Activated B cell treated with CpG ODN at 0.5 μM for 24 hours (primary cell): ENCODE measurements at regions not wholly inside any gene's neighbourhood (a gene's known extent, or its start where the extent isn't known, plus 50 kb on each side); places are given as distances from the start of the nearest gene placed in this dataset.

Source experiments
- ATAC-seq: fragments of 200-7000 bp; cut with Tn5 transposase; one replicate; pipeline ENCODE4 v1.10.0; 2021; ENCODE audit warnings: low read depth, mild to moderate bottlenecking, moderate library complexity
- CTCF ChIA-PET: fragments of 350-600 bp; sonication (Branson Sonifier 250); formaldehyde crosslinking; loops from one replicate; lab custom pipeline; 2021; ENCODE audit warnings: antibody characterized with exemption; lab: Charles Lee
- POLR2A ChIA-PET: fragments of 350-600 bp; sonication (Branson Sonifier 250); formaldehyde crosslinking; loops from one replicate; lab custom pipeline; 2021; ENCODE audit warnings: antibody characterized with exemption; lab: Charles Lee
- DNase-seq: peaks from one replicate; pipeline ENCODE4 v3.0.0; 2022
- H3K27ac Mint-ChIP-seq: one replicate; pipeline ENCODE4 v1.8.0; 2020; ENCODE audit warnings: mixed read lengths
- H3K27me3 Mint-ChIP-seq: one replicate; pipeline ENCODE4 v1.8.0; 2021; ENCODE audit warnings: mixed read lengths
- H3K36me3 Mint-ChIP-seq: one replicate; pipeline ENCODE4 v1.8.0; 2021; ENCODE audit warnings: low read depth, mixed read lengths
- H3K4me1 Mint-ChIP-seq: one replicate; pipeline ENCODE4 v1.8.0; 2021; ENCODE audit warnings: mixed read lengths
- H3K4me3 Mint-ChIP-seq: one replicate; pipeline ENCODE4 v1.8.0; 2020; ENCODE audit warnings: mild to moderate bottlenecking, mixed read lengths
- H3K9me3 Mint-ChIP-seq: one replicate; pipeline ENCODE4 v1.8.0; 2020; ENCODE audit warnings: mixed read lengths
- CTCF ChIP-seq: fragments of 200-600 bp; IDR thresholded peaks from one replicate; pipeline ENCODE4 v1.8.0; 2022; ENCODE audit warnings: antibody characterized with exemption, mild to moderate bottlenecking
- intact Hi-C: fragments of 100-400 bp; cut with micrococcal nuclease; formaldehyde crosslinking; loops from one replicate; pipeline ENCODE4 v1.15.1; 2024

- POLR2A ChIA-PET, result interaction anchor here (0.5 to 1.2 kb wide), 4 partner anchors 617 to 627 kb away, joined by 3 to 15 read pairs (median 4); partner anchors contain the start of gene LMO4
- no peak for ATAC-seq
Measured at GRCh38 chr1:87953121-87953520, 624.4 kb downstream of the LMO4 start.

GRCh38 chr1:87953732-87954344, 625.2 kb downstream of the LMO4 start:
- H3K9me3 Mint-ChIP-seq, result no peaks in the 10 kb centered on the region
- DNase-seq, result peak; percentile 21
- H3K27me3 Mint-ChIP-seq, result no peaks in the 10 kb centered on the region
- peaks cover 14% of the 10 kb centered on the region for H3K4me1 Mint-ChIP-seq
- TF ChIP-seq CTCF, result no peak
- POLR2A ChIA-PET, result interaction anchor here (1.0 to 1.2 kb wide), 3 partner anchors 618 to 628 kb away, joined by 3 to 15 read pairs (median 5); partner anchors contain the start of gene LMO4
- intact Hi-C loops, result loop anchor here (1.0 to 10.0 kb wide), 8 partner anchors 142 to 823 kb away; no protein-coding TSS in a partner anchor
- ATAC-seq, result peak; percentile 79
- CTCF ChIA-PET, result interaction anchor here (0.7 to 4.5 kb wide), 35 partner anchors 9 to 823 kb away, joined by 3 to 82 read pairs (median 4); no protein-coding TSS in a partner anchor
- H3K4me3 Mint-ChIP-seq, result no peak overlapping the region
- no peaks in the 10 kb centered on the region for H3K36me3 Mint-ChIP-seq
- no peak overlapping the region for H3K27ac Mint-ChIP-seq

More at GRCh38 chr1:87953121-87953520, 624.4 kb downstream of the LMO4 start:
- H3K36me3 Mint-ChIP-seq, result no peaks in the 10 kb centered on the region
- no peak for TF ChIP-seq CTCF
- no peak for DNase-seq
- intact Hi-C loops, result loop anchor here (1.0 to 10.0 kb wide), 8 partner anchors 141 to 822 kb away; no protein-coding TSS in a partner anchor
- H3K9me3 Mint-ChIP-seq, result no peaks in the 10 kb centered on the region
- H3K27ac Mint-ChIP-seq, result no peak overlapping the region
- peaks cover 14% of the 10 kb centered on the region for H3K4me1 Mint-ChIP-seq
- no peak overlapping the region for H3K4me3 Mint-ChIP-seq
- CTCF ChIA-PET, result interaction anchor here (0.8 to 4.5 kb wide), 27 partner anchors 8 to 822 kb away, joined by 3 to 82 read pairs (median 5); no protein-coding TSS in a partner anchor
- no peaks in the 10 kb centered on the region for H3K27me3 Mint-ChIP-seq

- H3K27me3 Mint-ChIP-seq, result no peaks in the 10 kb centered on the region
- H3K27ac Mint-ChIP-seq, result no peak overlapping the region
- no peak for TF ChIP-seq CTCF
- no peak overlapping the region for H3K4me3 Mint-ChIP-seq
- POLR2A ChIA-PET, result no interaction called here
- ATAC-seq (no peak), DNase-seq (no peak)
- CTCF ChIA-PET, result interaction anchor here (1.8 to 4.5 kb wide), 4 partner anchors 460 to 662 kb away, joined by 4 to 82 read pairs (median 42); no protein-coding TSS in a partner anchor
- H3K36me3 Mint-ChIP-seq, result no peaks in the 10 kb centered on the region
- intact Hi-C loops, result loop anchor here (10.0 kb wide), 1 partner anchor 460 kb away; no protein-coding TSS in a partner anchor
- peaks cover 14% of the 10 kb centered on the region for H3K4me1 Mint-ChIP-seq
- no peaks in the 10 kb centered on the region for H3K9me3 Mint-ChIP-seq
Measured at GRCh38 chr1:87955038-87955437, 626.4 kb downstream of the LMO4 start.

- H3K27ac Mint-ChIP-seq, result no peak overlapping the region
- ChIA-PET POLR2A (no interaction called here), CTCF (no interaction called here)
- H3K4me3 Mint-ChIP-seq, result no peak overlapping the region
- no peaks in the 10 kb centered on the region for H3K27me3 Mint-ChIP-seq
- no peak for TF ChIP-seq CTCF
- H3K9me3 Mint-ChIP-seq, result no peaks in the 10 kb centered on the region
- ATAC-seq (no peak), DNase-seq (no peak)
- intact Hi-C loops, result loop anchor here (10.0 kb wide), 1 partner anchor 461 kb away; no protein-coding TSS in a partner anchor
- peaks cover 14% of the 10 kb centered on the region for H3K4me1 Mint-ChIP-seq
- no peaks in the 10 kb centered on the region for H3K36me3 Mint-ChIP-seq
Measured at GRCh38 chr1:87956072-87956471, 627.4 kb downstream of the LMO4 start.

GRCh38 chr1:87956750-87957149, 628.1 kb downstream of the LMO4 start:
- no peaks in the 10 kb centered on the region for H3K27me3 Mint-ChIP-seq
- no peaks in the 10 kb centered on the region for H3K9me3 Mint-ChIP-seq
- no peak overlapping the region for H3K27ac Mint-ChIP-seq
- CTCF ChIA-PET, result no interaction called here
- DNase-seq (no peak), ATAC-seq (no peak)
- intact Hi-C loops, result loop anchor here (1.0 to 10.0 kb wide), 2 partner anchors 462 to 825 kb away; no protein-coding TSS in a partner anchor
- POLR2A ChIA-PET, result no interaction called here
- no peaks in the 10 kb centered on the region for H3K36me3 Mint-ChIP-seq
- H3K4me1 Mint-ChIP-seq, result peaks cover 11% of the 10 kb centered on the region
- TF ChIP-seq CTCF, result no peak
- no peak overlapping the region for H3K4me3 Mint-ChIP-seq
